Right atrium auricular region (tissue), 2 donors: ENCODE measurements at regions not wholly inside any gene's neighbourhood (a gene's known extent, or its start where the extent isn't known, plus 50 kb on each side); places are given as distances from the start of the nearest gene placed in this dataset.

Source experiments
- DNase-seq: peaks from one replicate; pipeline ENCODE4 v3.0.0-alpha.2; 2019; ENCODE audit warnings: low spot score
- H3K27ac ChIP-seq, 2 donors: fragments of 200-600 bp; sonication (generic); 1 replicate in 1 of 2; 2 replicates in 1 of 2; pipeline ENCODE4 v1.5.1; 2016 to 2019
- H3K27me3 ChIP-seq, 2 donors: fragments of 200-600 bp; sonication (generic); one replicate each; pipeline versions ENCODE4 v1.5.1 to v1.6.0; 2017 to 2019
- H3K36me3 ChIP-seq: fragments of 200-600 bp; sonication (generic); one replicate; pipeline ENCODE4 v1.5.1; 2016
- H3K4me1 ChIP-seq, 2 donors: fragments of 200-600 bp; sonication (generic); one replicate each; pipeline versions ENCODE4 v1.5.1 to v1.6.0; 2017 to 2019
- H3K4me3 ChIP-seq, 2 donors: fragments of 200-600 bp; sonication (generic); 1 replicate in 1 of 2; 2 replicates in 1 of 2; pipeline ENCODE4 v1.5.1; 2017 to 2019; ENCODE audit warnings: mild to moderate bottlenecking in 1 of 2, moderate library complexity in 1 of 2
- H3K9me3 ChIP-seq, 2 donors: fragments of 200-600 bp; sonication (generic); one replicate each; pipeline ENCODE4 v1.5.1; 2019
- TF ChIP-seq, protein P1 (sequence below), 2 donors: fragments of 200-600 bp; sonication (generic); IDR thresholded peaks; one replicate each; pipeline ENCODE4 v1.5.1; 2019; ENCODE audit warnings: antibody characterized with exemption in 2 of 2

GRCh38 chr2:153420394-153420793, 58.2 kb downstream of the RPRM start:
- TF ChIP-seq, protein P1, sequence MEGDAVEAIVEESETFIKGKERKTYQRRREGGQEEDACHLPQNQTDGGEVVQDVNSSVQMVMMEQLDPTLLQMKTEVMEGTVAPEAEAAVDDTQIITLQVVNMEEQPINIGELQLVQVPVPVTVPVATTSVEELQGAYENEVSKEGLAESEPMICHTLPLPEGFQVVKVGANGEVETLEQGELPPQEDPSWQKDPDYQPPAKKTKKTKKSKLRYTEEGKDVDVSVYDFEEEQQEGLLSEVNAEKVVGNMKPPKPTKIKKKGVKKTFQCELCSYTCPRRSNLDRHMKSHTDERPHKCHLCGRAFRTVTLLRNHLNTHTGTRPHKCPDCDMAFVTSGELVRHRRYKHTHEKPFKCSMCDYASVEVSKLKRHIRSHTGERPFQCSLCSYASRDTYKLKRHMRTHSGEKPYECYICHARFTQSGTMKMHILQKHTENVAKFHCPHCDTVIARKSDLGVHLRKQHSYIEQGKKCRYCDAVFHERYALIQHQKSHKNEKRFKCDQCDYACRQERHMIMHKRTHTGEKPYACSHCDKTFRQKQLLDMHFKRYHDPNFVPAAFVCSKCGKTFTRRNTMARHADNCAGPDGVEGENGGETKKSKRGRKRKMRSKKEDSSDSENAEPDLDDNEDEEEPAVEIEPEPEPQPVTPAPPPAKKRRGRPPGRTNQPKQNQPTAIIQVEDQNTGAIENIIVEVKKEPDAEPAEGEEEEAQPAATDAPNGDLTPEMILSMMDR (IDR thresholded peaks at IDR 0.05) = no peak
- Histone ChIP-seq H3K27ac (no peak overlapping the region), H3K27me3 (no peaks in the 10 kb centered on the region), H3K4me3 (no peak overlapping the region), H3K9me3 (no peaks in the 10 kb centered on the region), H3K4me1 (no peaks in the 10 kb centered on the region), H3K36me3 (no peaks in the 10 kb centered on the region)
- no peak for DNase-seq

GRCh38 chr2:153417077-153417476, 61.5 kb downstream of the RPRM start:
- no peaks in the 10 kb centered on the region for H3K4me1 ChIP-seq
- no peaks in the 10 kb centered on the region for H3K27me3 ChIP-seq
- no peak overlapping the region for H3K27ac ChIP-seq
- H3K4me3 ChIP-seq = no peak overlapping the region
- H3K9me3 ChIP-seq = no peaks in the 10 kb centered on the region
- H3K36me3 ChIP-seq = no peaks in the 10 kb centered on the region
- TF ChIP-seq, protein P1 (IDR thresholded peaks at IDR 0.05) = no peak
- DNase-seq = no peak

GRCh38 chr2:153416071-153416470, 62.5 kb downstream of the RPRM start:
- Histone ChIP-seq H3K27me3 (no peaks in the 10 kb centered on the region), H3K27ac (no peak overlapping the region), H3K4me3 (no peak overlapping the region), H3K4me1 (no peaks in the 10 kb centered on the region), H3K36me3 (no peaks in the 10 kb centered on the region), H3K9me3 (no peaks in the 10 kb centered on the region)
- DNase-seq = no peak
- TF ChIP-seq, protein P1 (IDR thresholded peaks at IDR 0.05) = no peak

DNA sequence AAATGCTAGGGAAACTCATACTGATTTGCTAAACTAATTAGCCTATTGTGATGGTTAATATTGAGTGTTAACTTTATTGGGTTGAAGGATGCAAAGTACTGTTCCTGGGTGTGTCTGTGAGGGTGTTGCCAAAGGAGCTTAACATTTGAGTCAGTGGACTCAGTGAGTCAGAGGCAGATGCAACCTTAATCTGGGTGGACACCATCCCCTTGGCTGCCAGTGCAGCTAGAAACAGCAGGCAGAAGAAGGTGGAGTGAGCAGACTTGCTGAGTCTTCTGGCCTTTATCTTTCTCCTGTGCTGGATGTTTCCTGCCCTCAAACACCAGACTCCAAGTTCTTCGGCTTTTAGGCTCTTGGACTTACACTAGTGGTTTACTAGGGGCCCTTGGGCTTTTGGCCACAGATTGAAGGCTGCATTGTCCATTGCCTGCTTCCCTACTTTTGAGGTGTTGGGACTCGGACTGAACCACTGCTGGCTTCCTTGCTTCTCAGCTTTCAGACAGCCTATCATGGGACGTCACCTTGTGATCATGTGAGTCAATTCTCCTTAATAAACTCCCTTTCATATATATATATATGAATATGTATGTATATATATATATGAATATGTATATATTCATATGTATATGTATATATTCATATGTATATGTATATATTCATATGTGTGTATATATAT, 69.7 kb downstream of the RPRM start:
- H3K36me3 ChIP-seq = no peaks in the 10 kb centered on the region
- no peaks in the 10 kb centered on the region for H3K4me1 ChIP-seq
- H3K27ac ChIP-seq = no peak overlapping the region
- no peak overlapping the region for H3K4me3 ChIP-seq
- no peaks in the 10 kb centered on the region for H3K9me3 ChIP-seq
- H3K27me3 ChIP-seq = no peaks in the 10 kb centered on the region
- TF ChIP-seq, protein P1 (IDR thresholded peaks at IDR 0.05) = no peak
- DNase-seq = no peak

DNA sequence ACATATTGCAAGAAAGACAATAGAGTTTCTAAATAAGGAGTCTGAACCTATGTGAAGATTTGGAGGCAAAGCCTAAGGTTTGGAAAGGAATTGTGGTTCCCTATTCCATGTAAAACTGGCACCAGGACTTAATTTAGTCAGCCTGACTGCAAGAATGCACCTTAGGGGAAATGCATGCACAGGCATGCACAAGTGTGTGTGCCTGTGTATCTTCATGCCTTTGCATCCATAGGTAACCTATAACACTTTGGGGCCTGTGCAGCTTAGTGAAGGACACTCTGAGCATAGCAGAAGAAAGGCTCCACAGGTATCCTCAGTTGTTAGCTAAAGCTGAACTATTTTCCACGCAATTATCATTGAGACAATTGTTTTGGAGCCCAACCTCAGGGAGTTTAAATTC, 73.4 kb downstream of the RPRM start:
- Histone ChIP-seq H3K4me1 (no peaks in the 10 kb centered on the region), H3K27ac (no peak overlapping the region)
- no peak for DNase-seq

More for the DNA sequence above, 73.4 kb downstream of the RPRM start:
- TF ChIP-seq, protein P1 (IDR thresholded peaks at IDR 0.05) = no peak
- Histone ChIP-seq H3K36me3 (no peaks in the 10 kb centered on the region), H3K9me3 (no peaks in the 10 kb centered on the region), H3K4me3 (no peak overlapping the region), H3K27me3 (no peaks in the 10 kb centered on the region)
